ENCODE measurements at regions not wholly inside any gene's neighbourhood (a gene's known extent, or its start where the extent isn't known, plus 50 kb on each side); places are given as distances from the start of the nearest gene placed in this dataset.

DNA sequence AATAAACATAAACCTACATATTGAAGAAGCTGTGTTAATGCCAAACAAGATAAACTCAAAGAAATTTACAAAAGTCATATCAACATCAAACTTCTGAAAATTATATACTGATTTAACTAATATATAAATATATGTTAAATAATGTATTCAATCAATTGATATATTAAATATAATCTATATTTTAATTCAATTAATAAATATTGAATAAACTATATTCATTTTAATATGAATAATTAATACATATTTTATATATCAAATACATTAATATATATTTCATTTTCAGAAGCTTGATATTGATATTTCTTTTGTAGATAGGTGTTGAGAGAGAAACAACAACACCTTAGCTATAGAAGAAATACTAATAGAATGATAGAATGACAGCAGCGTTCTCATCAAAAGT is 768.1 kb downstream of the MECOM start:
- H3K9ac ChIP-seq (ENCODE audit: low read length), result no peak overlapping the region
- no peaks in the 10 kb centered on the region for H3K27me3 ChIP-seq (ENCODE audit: insufficient read depth, low read length)
- H3K9me2 ChIP-seq (ENCODE audit: insufficient read depth), result no peaks in the 10 kb centered on the region
- H3K4me3 ChIP-seq (replicated peaks in 1 of 2; ENCODE audit: low read depth in 1 of 2, low read length in 2 of 2), result no peak overlapping the region
- POLR2A ChIA-PET, result no interaction called here
- H3K9me3 ChIP-seq (ENCODE audit: control insufficient read depth in 1 of 2, insufficient read depth in 1 of 2, low read depth in 1 of 2, low read length in 2 of 2), result no peaks in the 10 kb centered on the region
- no peak overlapping the region for H2AFZ ChIP-seq (ENCODE audit: low read depth, low read length, poor library complexity, severe bottlenecking)
- CTCF ChIA-PET, result no interaction called here
- no peak for ATAC-seq
- no peaks in the 10 kb centered on the region for H3K79me2 ChIP-seq (ENCODE audit: insufficient read depth, low read length)
- no peaks in the 10 kb centered on the region for H3K4me1 ChIP-seq (ENCODE audit: control insufficient read depth in 1 of 2, insufficient read depth in 2 of 2, low read length in 2 of 2)
- BruUV-seq (replicated peaks), result no TSS peak
- RAD21 ChIA-PET (ENCODE audit: low non-redundant PET in 1 of 2, low total read pairs in 2 of 2, uncharacterized antibody in 2 of 2, unreplicated experiment in 2 of 2), result no interaction called here
- no peak overlapping the region for H3K27ac ChIP-seq (ENCODE audit: low read depth, low read length)
- no peaks in the 10 kb centered on the region for H3K36me3 ChIP-seq (ENCODE audit: control insufficient read depth in 1 of 2, insufficient read depth in 2 of 2, low read length in 2 of 2)
- H4K20me1 ChIP-seq (ENCODE audit: insufficient read depth), result no peaks in the 10 kb centered on the region
- DNase-seq (ENCODE audit: low read depth, low spot score), result no peak
- TF ChIP-seq, protein P1, sequence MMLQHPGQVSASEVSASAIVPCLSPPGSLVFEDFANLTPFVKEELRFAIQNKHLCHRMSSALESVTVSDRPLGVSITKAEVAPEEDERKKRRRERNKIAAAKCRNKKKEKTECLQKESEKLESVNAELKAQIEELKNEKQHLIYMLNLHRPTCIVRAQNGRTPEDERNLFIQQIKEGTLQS (IDR thresholded peaks at IDR 0.05), result no peak
- TF ChIP-seq TCF7L2 (IDR thresholded peaks at IDR 0.05; ENCODE audit: borderline replicate concordance, extremely low read depth, insufficient read depth, insufficient read length), result no peak
- TF ChIP-seq CEBPB (IDR thresholded peaks at IDR 0.05; ENCODE audit: low read depth), result no peak
- TF ChIP-seq, protein P2, sequence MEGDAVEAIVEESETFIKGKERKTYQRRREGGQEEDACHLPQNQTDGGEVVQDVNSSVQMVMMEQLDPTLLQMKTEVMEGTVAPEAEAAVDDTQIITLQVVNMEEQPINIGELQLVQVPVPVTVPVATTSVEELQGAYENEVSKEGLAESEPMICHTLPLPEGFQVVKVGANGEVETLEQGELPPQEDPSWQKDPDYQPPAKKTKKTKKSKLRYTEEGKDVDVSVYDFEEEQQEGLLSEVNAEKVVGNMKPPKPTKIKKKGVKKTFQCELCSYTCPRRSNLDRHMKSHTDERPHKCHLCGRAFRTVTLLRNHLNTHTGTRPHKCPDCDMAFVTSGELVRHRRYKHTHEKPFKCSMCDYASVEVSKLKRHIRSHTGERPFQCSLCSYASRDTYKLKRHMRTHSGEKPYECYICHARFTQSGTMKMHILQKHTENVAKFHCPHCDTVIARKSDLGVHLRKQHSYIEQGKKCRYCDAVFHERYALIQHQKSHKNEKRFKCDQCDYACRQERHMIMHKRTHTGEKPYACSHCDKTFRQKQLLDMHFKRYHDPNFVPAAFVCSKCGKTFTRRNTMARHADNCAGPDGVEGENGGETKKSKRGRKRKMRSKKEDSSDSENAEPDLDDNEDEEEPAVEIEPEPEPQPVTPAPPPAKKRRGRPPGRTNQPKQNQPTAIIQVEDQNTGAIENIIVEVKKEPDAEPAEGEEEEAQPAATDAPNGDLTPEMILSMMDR (IDR thresholded peaks at IDR 0.05 in 2 of 3, conservative IDR thresholded peaks at IDR 0.05 in 1 of 3; ENCODE audit: borderline replicate concordance in 1 of 3, insufficient read depth in 1 of 3, low read depth in 2 of 3, low read length in 2 of 3), result no peak
- TF ChIP-seq SP1 (IDR thresholded peaks at IDR 0.05; ENCODE audit: low read depth), result no peak
- TF ChIP-seq CBX3 (IDR thresholded peaks at IDR 0.05; ENCODE audit: low read depth), result no peak
- no peak for TF ChIP-seq SIN3A (IDR thresholded peaks at IDR 0.05; ENCODE audit: low read depth)
- TF ChIP-seq RAD21 (IDR thresholded peaks at IDR 0.05; ENCODE audit: low read depth), result no peak
- TF ChIP-seq EGR1 (IDR thresholded peaks at IDR 0.05; ENCODE audit: low read depth), result no peak
- TF ChIP-seq, protein P3, sequence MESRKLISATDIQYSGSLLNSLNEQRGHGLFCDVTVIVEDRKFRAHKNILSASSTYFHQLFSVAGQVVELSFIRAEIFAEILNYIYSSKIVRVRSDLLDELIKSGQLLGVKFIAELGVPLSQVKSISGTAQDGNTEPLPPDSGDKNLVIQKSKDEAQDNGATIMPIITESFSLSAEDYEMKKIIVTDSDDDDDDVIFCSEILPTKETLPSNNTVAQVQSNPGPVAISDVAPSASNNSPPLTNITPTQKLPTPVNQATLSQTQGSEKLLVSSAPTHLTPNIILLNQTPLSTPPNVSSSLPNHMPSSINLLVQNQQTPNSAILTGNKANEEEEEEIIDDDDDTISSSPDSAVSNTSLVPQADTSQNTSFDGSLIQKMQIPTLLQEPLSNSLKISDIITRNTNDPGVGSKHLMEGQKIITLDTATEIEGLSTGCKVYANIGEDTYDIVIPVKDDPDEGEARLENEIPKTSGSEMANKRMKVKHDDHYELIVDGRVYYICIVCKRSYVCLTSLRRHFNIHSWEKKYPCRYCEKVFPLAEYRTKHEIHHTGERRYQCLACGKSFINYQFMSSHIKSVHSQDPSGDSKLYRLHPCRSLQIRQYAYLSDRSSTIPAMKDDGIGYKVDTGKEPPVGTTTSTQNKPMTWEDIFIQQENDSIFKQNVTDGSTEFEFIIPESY (IDR thresholded peaks at IDR 0.05; ENCODE audit: extremely low read depth, insufficient replicate concordance, low read length), result no peak
- TF ChIP-seq JUND (IDR thresholded peaks at IDR 0.05), result no peak
- TF ChIP-seq EZH2 (IDR thresholded peaks at IDR 0.05), result no peak
- TF ChIP-seq SRF (IDR thresholded peaks at IDR 0.05; ENCODE audit: low read depth), result no peak
- TF ChIP-seq ZFX (IDR thresholded peaks at IDR 0.05), result no peak
- TF ChIP-seq EZH2phosphoT487 (IDR thresholded peaks at IDR 0.05; ENCODE audit: borderline replicate concordance), result no peak
- TF ChIP-seq FOSL1 (IDR thresholded peaks at IDR 0.05; ENCODE audit: low read depth), result no peak
- intact Hi-C loops (cut with micrococcal nuclease), result no loop called here
- no peak overlapping the region for H3K4me2 ChIP-seq (ENCODE audit: low read length)
